Stimulated activated CD4-positive, alpha-beta T cell treated with anti-CD3 and anti-CD28 coated beads, Interleukin-2, amount 100 ng/mL, for 4 hours (primary cell): ENCODE measurements at regions not wholly inside any gene's neighbourhood (a gene's known extent, or its start where the extent isn't known, plus 50 kb on each side); places are given as distances from the start of the nearest gene placed in this dataset.

Source experiments
- DNase-seq: peaks from one replicate; pipeline ENCODE4 v3.0.0-alpha.2; 2020; ENCODE audit warnings: low read depth

DNA sequence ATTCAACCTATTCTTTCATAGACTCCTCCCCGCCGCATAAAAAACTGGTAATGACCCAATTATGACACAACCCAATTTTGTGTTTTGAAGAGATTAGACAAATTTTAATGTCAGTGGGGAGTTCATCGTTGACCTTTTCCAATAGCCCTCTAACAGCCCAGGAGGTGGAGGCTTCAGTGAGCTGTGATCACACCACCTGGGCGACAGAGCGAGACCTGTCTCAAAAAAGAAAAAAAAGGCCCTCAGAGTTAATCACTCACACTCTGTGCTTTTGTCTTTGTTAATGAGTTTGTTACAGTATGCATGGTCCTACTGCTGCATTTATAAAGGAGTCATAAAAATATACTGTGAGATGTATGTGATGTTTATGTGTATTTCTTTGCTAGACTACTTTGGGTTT, 510.6 kb downstream of the CPS1 start:
- no peak for DNase-seq

GRCh38 chr2:211068108-211068780, 511.8 kb downstream of the CPS1 start:
- no peak for DNase-seq

- no peak for DNase-seq
Measured at GRCh38 chr2:211070547-211070946, 514.1 kb downstream of the CPS1 start.

GRCh38 chr2:211077216-211077767, 520.9 kb downstream of the CPS1 start:
- DNase-seq, result no peak

GRCh38 chr2:211084352-211084751, 528.0 kb downstream of the CPS1 start:
- DNase-seq, result no peak

DNA sequence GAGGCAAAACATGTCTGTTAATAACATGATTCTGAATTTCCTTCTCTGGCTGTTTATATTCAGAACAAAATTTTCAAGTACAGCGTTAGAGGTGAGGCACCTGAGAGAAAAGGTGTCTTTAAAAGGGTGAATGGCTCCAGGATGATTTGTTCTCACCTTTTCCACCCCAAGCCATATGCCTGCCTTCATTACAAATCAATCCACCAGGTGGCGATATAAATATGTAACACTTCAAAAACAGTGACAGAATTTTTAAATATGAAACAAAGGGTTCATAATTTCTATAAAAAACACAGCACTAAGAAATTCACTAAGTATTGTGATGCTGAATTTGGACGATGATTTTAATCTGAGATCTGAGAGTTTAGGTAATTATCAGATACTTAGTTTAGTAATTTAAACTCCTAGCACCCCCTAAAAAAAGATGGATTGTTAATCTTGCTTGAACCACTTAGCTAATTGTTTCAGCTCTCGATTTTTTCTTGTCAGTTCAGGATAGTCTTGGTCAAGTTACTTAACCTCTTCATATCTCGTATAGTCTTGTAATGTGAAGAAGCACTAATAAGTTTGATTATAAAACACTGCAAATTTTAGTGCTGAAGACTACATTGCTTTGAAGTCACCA, 528.8 kb downstream of the CPS1 start:
- DNase-seq, result no peak

DNA sequence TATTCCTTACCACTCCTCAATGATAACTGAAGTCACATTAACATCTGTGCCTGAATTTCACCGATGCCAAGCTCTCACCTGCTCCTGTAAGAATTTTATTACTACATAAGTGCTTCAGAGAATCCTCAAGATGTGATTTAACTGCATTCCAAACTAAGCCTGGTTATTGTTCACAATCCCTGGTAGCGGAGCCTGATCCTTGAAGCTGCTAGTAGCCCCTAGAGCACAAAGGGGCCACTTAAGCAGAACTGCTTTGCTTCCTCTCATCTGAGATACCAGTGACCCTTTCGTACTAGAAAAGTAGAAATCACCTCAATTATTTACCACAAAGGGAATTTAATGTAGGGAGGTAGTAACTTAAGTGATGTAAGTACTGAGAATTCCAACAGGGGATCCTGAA, 529.6 kb downstream of the CPS1 start:
- no peak for DNase-seq

- DNase-seq, result no peak
Measured at GRCh38 chr2:211089127-211089526, 532.7 kb downstream of the CPS1 start.

- no peak for DNase-seq
Measured at GRCh38 chr2:211093743-211094303, 537.4 kb downstream of the CPS1 start.

GRCh38 chr2:211103989-211104388, 547.6 kb downstream of the CPS1 start:
- no peak for DNase-seq

DNA sequence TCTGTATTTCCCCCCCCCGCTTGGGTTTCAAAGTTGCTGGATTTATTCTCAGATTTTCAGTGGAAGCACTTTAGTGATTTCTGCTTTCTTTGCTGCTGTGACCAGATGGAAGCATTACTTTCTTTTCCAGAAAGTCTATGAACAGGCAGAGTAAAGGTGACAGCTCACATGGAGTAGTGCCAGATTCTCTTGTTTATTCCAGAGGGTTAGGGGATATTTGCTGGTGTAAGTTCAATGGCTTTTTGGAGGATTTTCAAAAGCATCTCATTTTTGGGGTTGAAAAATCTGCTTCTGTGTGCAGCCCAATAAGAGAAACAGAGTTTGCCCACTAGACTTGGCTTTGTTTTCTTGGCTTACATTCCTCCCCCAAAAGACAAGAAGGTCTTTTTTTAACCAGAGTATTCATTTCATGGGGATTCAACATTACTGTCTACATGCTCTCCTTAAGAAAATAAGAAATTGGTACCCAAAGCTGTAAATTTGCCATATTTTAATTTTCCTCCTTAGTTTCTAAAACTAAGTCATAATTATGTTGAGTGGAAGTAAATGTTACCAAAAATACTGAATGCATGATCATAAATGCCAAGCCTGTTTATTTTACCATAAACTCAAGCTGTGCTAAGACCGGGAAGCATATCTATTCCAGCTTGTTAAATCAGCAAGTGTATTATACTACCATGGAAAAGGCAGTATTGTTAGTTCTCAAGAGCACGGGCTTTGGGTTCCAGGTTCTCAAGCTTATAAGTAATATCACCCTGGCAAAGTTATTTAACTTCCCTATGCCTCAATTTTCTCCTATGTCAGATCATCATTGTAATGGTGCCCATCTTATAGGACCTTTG, 557.2 kb downstream of the CPS1 start:
- no peak for DNase-seq

DNA sequence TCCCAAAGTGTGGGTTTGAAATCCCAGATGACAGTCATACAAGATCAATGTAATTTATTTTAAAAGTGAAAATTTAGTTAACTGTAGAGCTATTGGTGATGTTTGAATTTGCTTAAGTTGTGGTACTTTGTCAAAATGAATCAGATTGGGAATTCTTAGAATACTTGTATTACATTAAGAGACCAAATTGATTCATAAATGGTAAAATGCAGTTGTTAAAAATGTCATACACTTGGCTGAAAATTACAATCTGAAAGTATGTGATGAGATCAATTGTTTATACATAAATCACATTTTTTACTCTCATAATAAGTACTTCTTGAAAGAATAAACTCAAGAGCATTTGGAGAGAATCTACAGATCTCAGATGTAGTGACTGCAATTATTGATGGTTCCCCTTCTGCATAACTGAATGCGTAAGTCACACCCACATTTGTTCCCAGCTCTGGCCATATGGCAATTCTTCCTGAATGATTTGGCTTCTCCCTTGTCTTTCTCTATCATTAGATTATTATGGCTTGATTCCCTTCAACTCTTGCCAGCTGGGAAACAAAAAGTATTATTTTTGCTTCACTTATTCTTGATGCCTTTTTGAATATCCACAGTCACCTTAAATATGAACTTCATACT, 558.5 kb downstream of the CPS1 start:
- DNase-seq, result no peak

DNA sequence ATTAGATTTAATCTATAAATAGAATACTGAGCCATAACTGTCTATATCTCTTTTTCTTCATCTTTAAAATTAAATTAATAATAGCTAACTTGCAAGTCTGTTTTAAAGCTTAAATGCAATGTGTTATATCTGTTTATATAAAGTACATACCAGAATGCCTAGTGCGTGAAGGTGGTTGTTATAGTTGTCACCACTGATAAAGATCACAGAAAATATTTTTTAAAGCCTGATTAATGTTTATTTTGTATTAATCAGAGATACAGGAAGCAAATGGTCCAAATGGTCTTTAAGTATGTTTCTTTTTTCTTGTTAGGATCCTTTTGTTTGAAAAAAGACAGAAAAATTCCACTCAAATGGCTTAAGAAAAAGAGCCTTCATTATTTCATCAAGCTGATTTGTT, 560.6 kb downstream of the CPS1 start:
- no peak for DNase-seq

DNA sequence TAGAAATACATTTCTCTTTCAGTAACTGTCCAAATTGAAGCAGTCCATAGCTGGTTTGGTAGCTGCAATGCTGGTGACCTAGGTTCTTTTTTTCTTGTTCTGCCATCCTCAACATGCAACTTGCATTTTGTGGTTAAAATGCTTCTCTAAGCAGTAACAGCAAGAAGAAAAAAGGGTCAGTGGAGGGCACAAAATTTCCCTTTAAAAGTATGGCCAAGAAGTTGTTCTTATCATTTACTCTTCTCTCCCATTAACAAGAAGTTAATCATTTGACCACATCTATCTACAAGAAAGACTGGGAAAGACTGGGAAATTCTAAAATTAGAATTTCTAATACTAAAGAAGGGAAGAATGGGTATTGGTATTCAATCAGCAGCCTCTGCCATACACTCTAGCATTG, 569.9 kb downstream of the CPS1 start:
- DNase-seq, result no peak

DNA sequence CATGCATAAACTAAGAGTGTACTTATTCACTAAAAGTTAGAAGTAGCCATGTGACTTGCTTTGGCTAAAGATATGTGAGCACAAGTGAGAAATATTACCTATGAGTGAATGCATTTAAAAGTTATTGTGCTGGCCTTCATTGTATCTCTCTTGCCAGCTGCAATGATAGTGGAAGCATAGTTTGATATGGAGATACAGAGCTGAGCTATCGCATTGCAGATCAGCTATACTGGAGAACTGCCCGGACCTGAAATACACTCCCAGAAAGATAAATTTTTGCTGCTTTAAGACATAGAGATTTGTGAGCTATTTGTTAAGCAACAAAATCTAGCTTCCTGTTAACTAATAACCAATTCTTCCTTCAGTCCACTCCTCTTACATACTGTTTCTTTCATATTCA, 571.1 kb downstream of the CPS1 start:
- DNase-seq, result no peak

DNA sequence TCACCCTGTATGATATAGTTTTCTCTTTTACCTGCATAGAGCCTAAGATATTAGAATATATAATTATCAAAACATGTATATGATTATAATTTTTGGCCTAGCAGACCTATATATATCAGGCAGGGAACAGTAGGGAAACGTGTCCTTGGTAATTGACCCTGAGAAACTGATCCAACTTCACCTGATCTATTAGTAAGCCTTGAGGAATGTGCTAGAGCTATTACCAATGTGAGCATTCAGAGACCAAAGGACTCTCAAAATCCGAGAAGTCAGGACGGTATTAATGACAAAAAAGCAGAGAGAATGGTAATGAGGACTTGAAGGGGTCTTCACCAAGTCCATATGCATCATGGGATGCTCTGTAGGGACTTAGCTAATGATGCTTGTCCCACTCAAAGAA, 571.9 kb downstream of the CPS1 start:
- no peak for DNase-seq

GRCh38 chr2:211129798-211130197, 573.4 kb downstream of the CPS1 start:
- DNase-seq, result no peak

- DNase-seq, result no peak
Measured at GRCh38 chr2:211132046-211132445, 575.6 kb downstream of the CPS1 start.

GRCh38 chr2:211132573-211132972, 576.2 kb downstream of the CPS1 start:
- no peak for DNase-seq

- no peak for DNase-seq
Measured at GRCh38 chr2:211133766-211134165, 577.4 kb downstream of the CPS1 start.

- no peak for DNase-seq
Measured at GRCh38 chr2:211138551-211138950, 582.2 kb downstream of the CPS1 start.

GRCh38 chr2:211141646-211142045, 585.2 kb downstream of the CPS1 start:
- DNase-seq, result no peak
